ENCODE measurements at regions not wholly inside any gene's neighbourhood (a gene's known extent, or its start where the extent isn't known, plus 50 kb on each side); places are given as distances from the start of the nearest gene placed in this dataset.

DNA sequence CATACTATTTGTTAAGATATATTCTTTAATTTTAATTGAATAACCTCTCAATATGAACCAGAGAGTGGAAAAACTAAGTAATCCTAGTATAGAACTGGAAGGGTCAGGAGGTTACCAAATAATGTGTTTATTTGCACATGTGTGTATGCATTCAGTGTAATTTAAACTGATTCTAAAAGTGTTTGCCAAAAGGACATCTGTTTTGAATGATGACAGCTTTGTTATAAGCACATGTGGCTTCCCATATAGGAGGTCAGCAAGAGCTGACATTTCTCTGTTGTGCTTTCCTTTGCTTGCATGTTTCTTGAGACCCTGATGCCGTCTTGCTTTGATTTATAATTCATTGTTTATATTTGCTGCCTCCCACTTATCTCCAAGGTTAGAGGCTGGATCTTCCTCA, 383.4 kb downstream of the BRINP1 start:
- TF ChIP-seq, protein P1, sequence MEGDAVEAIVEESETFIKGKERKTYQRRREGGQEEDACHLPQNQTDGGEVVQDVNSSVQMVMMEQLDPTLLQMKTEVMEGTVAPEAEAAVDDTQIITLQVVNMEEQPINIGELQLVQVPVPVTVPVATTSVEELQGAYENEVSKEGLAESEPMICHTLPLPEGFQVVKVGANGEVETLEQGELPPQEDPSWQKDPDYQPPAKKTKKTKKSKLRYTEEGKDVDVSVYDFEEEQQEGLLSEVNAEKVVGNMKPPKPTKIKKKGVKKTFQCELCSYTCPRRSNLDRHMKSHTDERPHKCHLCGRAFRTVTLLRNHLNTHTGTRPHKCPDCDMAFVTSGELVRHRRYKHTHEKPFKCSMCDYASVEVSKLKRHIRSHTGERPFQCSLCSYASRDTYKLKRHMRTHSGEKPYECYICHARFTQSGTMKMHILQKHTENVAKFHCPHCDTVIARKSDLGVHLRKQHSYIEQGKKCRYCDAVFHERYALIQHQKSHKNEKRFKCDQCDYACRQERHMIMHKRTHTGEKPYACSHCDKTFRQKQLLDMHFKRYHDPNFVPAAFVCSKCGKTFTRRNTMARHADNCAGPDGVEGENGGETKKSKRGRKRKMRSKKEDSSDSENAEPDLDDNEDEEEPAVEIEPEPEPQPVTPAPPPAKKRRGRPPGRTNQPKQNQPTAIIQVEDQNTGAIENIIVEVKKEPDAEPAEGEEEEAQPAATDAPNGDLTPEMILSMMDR (IDR thresholded peaks at IDR 0.05) = no peak
- TF ChIP-seq POLR2AphosphoS5 (IDR thresholded peaks at IDR 0.05) (no peak), POLR2A (IDR thresholded peaks at IDR 0.05) (no peak), EP300 (IDR thresholded peaks at IDR 0.05) (no peak)
